Loucy (cell line): ENCODE measurements at regions not wholly inside any gene's neighbourhood (a gene's known extent, or its start where the extent isn't known, plus 50 kb on each side); places are given as distances from the start of the nearest gene placed in this dataset.

Experiments used
- H2AFZ ChIP-seq: fragments of 200-600 bp; sonication (generic); 2 replicates; pipeline ENCODE4 v1.6.0; 2016; ENCODE audit warnings: antibody characterized with exemption, mild to moderate bottlenecking, low read length, moderate library complexity
- H3F3A ChIP-seq: fragments of 200-600 bp; 2 replicates; pipeline ENCODE4 v1.6.0; 2016; ENCODE audit warnings: antibody characterized with exemption, low read depth, mild to moderate bottlenecking
- H3K27me3 ChIP-seq: fragments of 200-600 bp; sonication (generic); 2 replicates; pipeline ENCODE4 v1.6.1; 2014; ENCODE audit warnings: low read length, mild to moderate bottlenecking; ENCODE audit not compliant: insufficient read depth, poor library complexity, severe bottlenecking
- H3K36me3 ChIP-seq: fragments of 200-600 bp; sonication (generic); 2 replicates; pipeline ENCODE4 v1.6.1; 2016; ENCODE audit warnings: low read length; ENCODE audit not compliant: insufficient read depth
- H3K4me1 ChIP-seq: fragments of 200-600 bp; sonication (generic); 2 replicates; pipeline ENCODE4 v1.5.1; 2014; ENCODE audit warnings: low read length, mild to moderate bottlenecking; ENCODE audit not compliant: insufficient read depth, poor library complexity, severe bottlenecking
- H3K4me2 ChIP-seq: fragments of 200-600 bp; sonication (generic); 2 replicates; pipeline ENCODE4 v1.6.0; 2014; ENCODE audit warnings: antibody characterized with exemption, low read length, low read depth, mild to moderate bottlenecking; ENCODE audit not compliant: poor library complexity, severe bottlenecking
- H3K4me3 ChIP-seq: fragments of 200-600 bp; sonication (generic); 2 replicates; pipeline ENCODE4 v1.5.1; 2014; ENCODE audit warnings: low read length, mild to moderate bottlenecking, mixed read lengths; ENCODE audit not compliant: poor library complexity, severe bottlenecking
- H3K79me2 ChIP-seq: fragments of 200-600 bp; sonication (generic); 2 replicates; pipeline ENCODE4 v1.6.1; 2014; ENCODE audit warnings: low read length; ENCODE audit not compliant: insufficient read depth
- H3K9ac ChIP-seq: fragments of 200-600 bp; sonication (generic); 2 replicates; pipeline ENCODE4 v1.6.0; 2014; ENCODE audit warnings: mild to moderate bottlenecking, low read depth, low read length, moderate library complexity; ENCODE audit not compliant: poor library complexity, severe bottlenecking
- H3K9me2 ChIP-seq: fragments of 200-600 bp; sonication (generic); replicated peaks from 2 replicates; pipeline ENCODE4 v1.6.1; 2016; ENCODE audit warnings: low read depth, low read length, mixed read lengths
- H3K9me3 ChIP-seq: fragments of 200-600 bp; sonication (generic); 2 replicates; pipeline ENCODE4 v1.6.1; 2014; ENCODE audit warnings: mild to moderate bottlenecking, antibody characterized with exemption, low read length, low read depth; ENCODE audit not compliant: insufficient read depth
- H4K20me1 ChIP-seq: fragments of 200-600 bp; sonication (generic); 2 replicates; pipeline ENCODE4 v1.6.0; 2014; ENCODE audit warnings: antibody characterized with exemption, low read length, mild to moderate bottlenecking; ENCODE audit not compliant: insufficient read depth, poor library complexity, severe bottlenecking
- EZH2phosphoT487 ChIP-seq: fragments of 200-600 bp; IDR thresholded peaks from 2 replicates; pipeline ENCODE4 v1.6.1; 2018; ENCODE audit warnings: antibody characterized with exemption, mild to moderate bottlenecking, moderate library complexity, borderline replicate concordance
- TF ChIP-seq, protein P1 (sequence below): fragments of 200-600 bp; sonication (generic); conservative IDR thresholded peaks from 2 replicates; pipeline ENCODE4 v1.5.1; 2014; ENCODE audit warnings: mild to moderate bottlenecking, antibody characterized with exemption, low read length

DNA sequence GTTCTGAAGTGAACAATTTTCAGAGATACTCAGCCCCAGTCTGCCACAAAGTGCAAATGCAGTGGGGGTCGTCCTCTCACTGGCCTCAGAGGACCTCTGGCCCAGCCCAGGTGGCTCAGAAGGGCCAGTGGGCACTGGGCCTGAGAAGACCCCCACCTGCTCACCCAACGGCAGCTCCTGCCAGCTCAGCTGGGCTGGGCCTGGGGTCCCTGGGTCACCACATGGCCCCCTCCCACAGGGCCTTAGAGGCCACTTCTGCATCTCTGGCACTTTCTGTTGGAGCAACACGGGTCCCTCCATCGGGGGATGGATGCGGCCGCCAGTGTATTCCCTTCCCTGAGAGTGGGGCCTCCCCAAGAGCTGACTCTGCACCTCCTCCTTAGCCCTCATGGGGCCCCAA is 262.7 kb upstream of the KCNH8 start:
- Histone ChIP-seq H3F3A (no peaks in the 10 kb centered on the region), H3K4me3 (no peak overlapping the region), H3K4me2 (no peak overlapping the region), H4K20me1 (no peaks in the 10 kb centered on the region), H3K9me2 (no peaks in the 10 kb centered on the region), H3K27me3 (no peaks in the 10 kb centered on the region), H3K4me1 (peaks cover 1% of the 10 kb centered on the region), H2AFZ (no peak overlapping the region), H3K9me3 (no peaks in the 10 kb centered on the region), H3K9ac (no peak overlapping the region), H3K79me2 (no peaks in the 10 kb centered on the region), H3K36me3 (no peaks in the 10 kb centered on the region)
- TF ChIP-seq, protein P1, sequence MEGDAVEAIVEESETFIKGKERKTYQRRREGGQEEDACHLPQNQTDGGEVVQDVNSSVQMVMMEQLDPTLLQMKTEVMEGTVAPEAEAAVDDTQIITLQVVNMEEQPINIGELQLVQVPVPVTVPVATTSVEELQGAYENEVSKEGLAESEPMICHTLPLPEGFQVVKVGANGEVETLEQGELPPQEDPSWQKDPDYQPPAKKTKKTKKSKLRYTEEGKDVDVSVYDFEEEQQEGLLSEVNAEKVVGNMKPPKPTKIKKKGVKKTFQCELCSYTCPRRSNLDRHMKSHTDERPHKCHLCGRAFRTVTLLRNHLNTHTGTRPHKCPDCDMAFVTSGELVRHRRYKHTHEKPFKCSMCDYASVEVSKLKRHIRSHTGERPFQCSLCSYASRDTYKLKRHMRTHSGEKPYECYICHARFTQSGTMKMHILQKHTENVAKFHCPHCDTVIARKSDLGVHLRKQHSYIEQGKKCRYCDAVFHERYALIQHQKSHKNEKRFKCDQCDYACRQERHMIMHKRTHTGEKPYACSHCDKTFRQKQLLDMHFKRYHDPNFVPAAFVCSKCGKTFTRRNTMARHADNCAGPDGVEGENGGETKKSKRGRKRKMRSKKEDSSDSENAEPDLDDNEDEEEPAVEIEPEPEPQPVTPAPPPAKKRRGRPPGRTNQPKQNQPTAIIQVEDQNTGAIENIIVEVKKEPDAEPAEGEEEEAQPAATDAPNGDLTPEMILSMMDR, result no peak
- TF ChIP-seq EZH2phosphoT487, result no peak

- Histone ChIP-seq H2AFZ (no peak overlapping the region), H3K4me3 (no peak overlapping the region), H3K27me3 (no peaks in the 10 kb centered on the region), H3K36me3 (no peaks in the 10 kb centered on the region), H3K9me3 (no peaks in the 10 kb centered on the region), H3K4me2 (no peak overlapping the region), H3F3A (no peaks in the 10 kb centered on the region), H3K9ac (no peak overlapping the region), H3K79me2 (no peaks in the 10 kb centered on the region), H4K20me1 (no peaks in the 10 kb centered on the region), H3K4me1 (no peaks in the 10 kb centered on the region), H3K9me2 (no peaks in the 10 kb centered on the region)
- TF ChIP-seq EZH2phosphoT487, result no peak
- TF ChIP-seq, protein P1, result no peak
Observed at GRCh38 chr3:18883571-18883970, 264.7 kb upstream of the KCNH8 start.

- no peaks in the 10 kb centered on the region for H3K4me1 ChIP-seq
- H3K27me3 ChIP-seq, result no peaks in the 10 kb centered on the region
- H3K79me2 ChIP-seq, result no peaks in the 10 kb centered on the region
- H2AFZ ChIP-seq, result no peak overlapping the region
- H3F3A ChIP-seq, result no peaks in the 10 kb centered on the region
- no peak overlapping the region for H3K4me2 ChIP-seq
- no peak overlapping the region for H3K9ac ChIP-seq
- no peaks in the 10 kb centered on the region for H4K20me1 ChIP-seq
- H3K9me2 ChIP-seq, result no peaks in the 10 kb centered on the region
- TF ChIP-seq, protein P1, result no peak
- TF ChIP-seq EZH2phosphoT487, result no peak
- H3K36me3 ChIP-seq, result no peaks in the 10 kb centered on the region
- H3K9me3 ChIP-seq, result no peaks in the 10 kb centered on the region
- H3K4me3 ChIP-seq, result no peak overlapping the region
Observed at GRCh38 chr3:18880691-18881090, 267.6 kb upstream of the KCNH8 start.
